Mesenchymal stem cell (in vitro differentiated cells and primary cell): ENCODE measurements at regions not wholly inside any gene's neighbourhood (a gene's known extent, or its start where the extent isn't known, plus 50 kb on each side); places are given as distances from the start of the nearest gene placed in this dataset.
A peak's percentile ranks its signal among the peaks of the same experiment; 100 is the strongest.

Source experiments
- DNase-seq: peaks from one replicate; pipeline ENCODE4 v3.0.0-alpha.2; 2013
- H2AFZ ChIP-seq: one replicate; pipeline ENCODE4 v1.6.1; 2013; ENCODE audit warnings: low read depth, mild to moderate bottlenecking, control low read depth, inconsistent platforms, low read length, moderate library complexity
- H2AK5ac ChIP-seq: 2 replicates; pipeline ENCODE4 v1.6.1; 2013; ENCODE audit warnings: low read length, moderate library complexity, mild to moderate bottlenecking, inconsistent platforms; ENCODE audit not compliant: severe bottlenecking
- H2BK120ac ChIP-seq: one replicate; pipeline ENCODE4 v1.6.1; 2013; ENCODE audit warnings: low read depth, mild to moderate bottlenecking, inconsistent platforms, low read length, moderate library complexity
- H2BK12ac ChIP-seq, 2 experiments: one replicate each; pipeline ENCODE4 v1.6.1; 2013; ENCODE audit warnings: inconsistent platforms in 2 of 2, low read length in 2 of 2, mild to moderate bottlenecking in 2 of 2, moderate library complexity in 2 of 2, control low read depth in 1 of 2
- H2BK15ac ChIP-seq: one replicate; pipeline ENCODE4 v1.6.1; 2013; ENCODE audit warnings: mild to moderate bottlenecking, low read depth, inconsistent platforms; ENCODE audit not compliant: poor library complexity, severe bottlenecking
- H2BK5ac ChIP-seq: 2 replicates; pipeline ENCODE4 v1.6.1; 2013; ENCODE audit warnings: low read depth, mild to moderate bottlenecking, low read length, control low read depth, inconsistent platforms; ENCODE audit not compliant: poor library complexity, severe bottlenecking
- H3K14ac ChIP-seq, 2 experiments: one replicate each; pipeline ENCODE4 v1.6.1; 2013; ENCODE audit warnings: inconsistent platforms in 2 of 2, low read length in 2 of 2, control low read depth in 1 of 2, mild to moderate bottlenecking in 1 of 2, moderate library complexity in 1 of 2
- H3K18ac ChIP-seq, 2 experiments: one replicate each; pipeline ENCODE4 v1.6.1; 2013; ENCODE audit warnings: inconsistent platforms in 2 of 2, low read length in 2 of 2, control low read depth in 1 of 2, low read depth in 1 of 2, mild to moderate bottlenecking in 1 of 2
- H3K23ac ChIP-seq, 2 experiments: one replicate each; pipeline ENCODE4 v1.6.1; 2013; ENCODE audit warnings: inconsistent platforms in 2 of 2, low read length in 2 of 2, mild to moderate bottlenecking in 2 of 2, moderate library complexity in 2 of 2, control low read depth in 1 of 2
- H3K27ac ChIP-seq: 2 replicates; pipeline ENCODE4 v1.5.1; 2013; ENCODE audit warnings: mild to moderate bottlenecking, moderate library complexity, low read length, control low read depth, inconsistent platforms; ENCODE audit not compliant: poor library complexity, severe bottlenecking
- H3K27me3 ChIP-seq, 2 experiments: 2 replicates each; pipeline versions ENCODE4 v1.6.1 to v1.7.0; 2013; ENCODE audit warnings: low read length in 2 of 2, mild to moderate bottlenecking in 2 of 2, moderate library complexity in 2 of 2, control low read depth in 1 of 2, inconsistent platforms in 1 of 2; ENCODE audit not compliant: control insufficient read depth in 1 of 2, insufficient read depth in 1 of 2
- H3K36me3 ChIP-seq, 2 experiments: 2 replicates each; pipeline versions ENCODE4 v1.6.1 to v1.7.0; 2013; ENCODE audit warnings: low read length in 2 of 2, control low read depth in 1 of 2, inconsistent platforms in 1 of 2, low read depth in 1 of 2, mild to moderate bottlenecking in 1 of 2; ENCODE audit not compliant: insufficient read depth in 2 of 2, control insufficient read depth in 1 of 2
- H3K4ac ChIP-seq, 2 experiments: one replicate each; pipeline ENCODE4 v1.6.1; 2013; ENCODE audit warnings: inconsistent platforms in 2 of 2, low read length in 2 of 2, mild to moderate bottlenecking in 2 of 2, moderate library complexity in 2 of 2, control low read depth in 1 of 2, low read depth in 1 of 2
- H3K4me1 ChIP-seq: 2 replicates; pipeline ENCODE4 v1.6.1; 2013; ENCODE audit warnings: low read depth, low read length, control low read depth; ENCODE audit not compliant: control insufficient read depth, insufficient read depth
- H3K4me2 ChIP-seq: 2 replicates; pipeline ENCODE4 v1.6.1; 2013; ENCODE audit warnings: low read length, mild to moderate bottlenecking, inconsistent platforms; ENCODE audit not compliant: poor library complexity, severe bottlenecking
- H3K4me3 ChIP-seq, 2 experiments: 2 replicates each; pipeline versions ENCODE4 v1.5.1 to v1.7.0; 2013; ENCODE audit warnings: low read length in 2 of 2, mild to moderate bottlenecking in 2 of 2, control low read depth in 1 of 2, low read depth in 1 of 2; ENCODE audit not compliant: insufficient read depth in 1 of 2
- H3K79me1 ChIP-seq: replicated peaks from 2 replicates; pipeline ENCODE4 v1.6.1; 2013; ENCODE audit warnings: mild to moderate bottlenecking, control low read depth, low read length, inconsistent platforms; ENCODE audit not compliant: poor library complexity, severe bottlenecking
- H3K9ac ChIP-seq: 2 replicates; pipeline ENCODE4 v1.7.0; 2013; ENCODE audit warnings: mild to moderate bottlenecking, low read length, moderate library complexity
- H3K9me3 ChIP-seq: 2 replicates; pipeline ENCODE4 v1.7.0; 2013; ENCODE audit warnings: mild to moderate bottlenecking, low read length; ENCODE audit not compliant: control insufficient read depth
- H4K8ac ChIP-seq: one replicate; pipeline ENCODE4 v1.6.1; 2013; ENCODE audit warnings: inconsistent platforms, mild to moderate bottlenecking, low read length, moderate library complexity
- H4K91ac ChIP-seq: one replicate; pipeline ENCODE4 v1.6.1; 2013; ENCODE audit warnings: mild to moderate bottlenecking, low read length, inconsistent platforms
- WGBS: methylation state at CpG from one replicate; pipeline ENCODE4 v1.1.7; 2013; ENCODE audit warnings: mixed read lengths; 5-methylcytosine and 5-hydroxymethylcytosine counted together

- Histone ChIP-seq H3K23ac (no peak overlapping the region), H3K14ac (no peak overlapping the region), H3K9me3 (no peaks in the 10 kb centered on the region), H3K36me3 (no peaks in the 10 kb centered on the region), H3K4me3 (no peak overlapping the region), H2BK5ac (peak overlapping the region; percentile 39), H3K18ac (no peak overlapping the region), H3K4me1 (peaks cover 43% of the 10 kb centered on the region), H3K9ac (no peak overlapping the region), H4K8ac (no peak overlapping the region), H3K27ac (peak overlapping the region; percentile 81), H2BK120ac (no peak overlapping the region), H2AFZ (no peak overlapping the region), H2BK15ac (no peak overlapping the region), H4K91ac (no peak overlapping the region), H2BK12ac (no peak overlapping the region), H3K27me3 (peaks cover 46 to 97% of the 10 kb centered on the region in 2 experiments), H3K4me2 (no peak overlapping the region), H2AK5ac (peak overlapping the region; percentile 83), H3K4ac (no peak overlapping the region), H3K79me1 (no peaks in the 10 kb centered on the region)
- WGBS, result 73% methylated on average over 11 of the region's 11 CpGs
- DNase-seq, result no peak
These were observed 73.2 kb upstream of the UNC5A start for GRCh38 chr5:176736931-176737745.

GRCh38 chr5:176737746-176738636 is 72.4 kb upstream of the UNC5A start:
- 84% methylated on average over 15 of the region's 21 CpGs for WGBS

GRCh38 chr5:176738637-176739250 is 71.6 kb upstream of the UNC5A start:
- Histone ChIP-seq H4K8ac (no peak overlapping the region), H2AFZ (no peak overlapping the region), H3K14ac (no peak overlapping the region), H3K27me3 (peaks cover 51 to 96% of the 10 kb centered on the region in 2 experiments), H3K9me3 (no peaks in the 10 kb centered on the region), H3K4me1 (peaks cover 36% of the 10 kb centered on the region), H2AK5ac (peak overlapping the region; percentile 67), H3K27ac (no peak overlapping the region), H3K23ac (no peak overlapping the region), H3K4me2 (no peak overlapping the region), H3K36me3 (no peaks in the 10 kb centered on the region), H4K91ac (no peak overlapping the region), H2BK5ac (no peak overlapping the region), H2BK12ac (no peak overlapping the region), H3K18ac (no peak overlapping the region), H3K4me3 (no peak overlapping the region), H2BK120ac (no peak overlapping the region), H3K9ac (no peak overlapping the region), H3K79me1 (no peaks in the 10 kb centered on the region), H3K4ac (no peak overlapping the region), H2BK15ac (no peak overlapping the region)
- no peak for DNase-seq
- WGBS, result 90% methylated on average over 8 of the region's 10 CpGs

More at GRCh38 chr5:176737746-176738636, 72.4 kb upstream of the UNC5A start:
- no peak overlapping the region for H3K18ac ChIP-seq
- H2BK12ac ChIP-seq, result no peak overlapping the region
- H4K91ac ChIP-seq, result no peak overlapping the region
- H2BK15ac ChIP-seq, result no peak overlapping the region
- no peak for DNase-seq
- H3K9me3 ChIP-seq, result no peaks in the 10 kb centered on the region
- no peak overlapping the region for H2AFZ ChIP-seq
- no peak overlapping the region for H3K23ac ChIP-seq
- no peak overlapping the region for H3K4ac ChIP-seq
- H3K4me1 ChIP-seq, result peaks cover 35% of the 10 kb centered on the region
- H2AK5ac ChIP-seq, result peak overlapping the region; percentile 83
- peaks cover 46 to 96% of the 10 kb centered on the region in 2 experiments for H3K27me3 ChIP-seq
- H3K14ac ChIP-seq, result no peak overlapping the region
- H2BK5ac ChIP-seq, result peak overlapping the region; percentile 39
- no peak overlapping the region for H3K9ac ChIP-seq
- no peaks in the 10 kb centered on the region for H3K79me1 ChIP-seq
- H3K4me2 ChIP-seq, result no peak overlapping the region
- no peaks in the 10 kb centered on the region for H3K36me3 ChIP-seq
- no peak overlapping the region for H3K4me3 ChIP-seq
- H3K27ac ChIP-seq, result peak overlapping the region; percentile 81
- H4K8ac ChIP-seq, result no peak overlapping the region
- no peak overlapping the region for H2BK120ac ChIP-seq
